ENCODE measurements at regions not wholly inside any gene's neighbourhood (a gene's known extent, or its start where the extent isn't known, plus 50 kb on each side); places are given as distances from the start of the nearest gene placed in this dataset.

GRCh38 chr3:103337179-103337845 lies 902.5 kb downstream of the ZPLD1 start:
- H3K27me3 ChIP-seq, result no peaks in the 10 kb centered on the region
- DNase-seq (ENCODE audit: extremely low spot score in 2 of 2), result no peak
- intact Hi-C loops (cut with DNase I), result no loop called here
- no peak overlapping the region for H3K27ac ChIP-seq
- H3K9me3 ChIP-seq, result no peaks in the 10 kb centered on the region
- no peaks in the 10 kb centered on the region for H3K4me1 ChIP-seq
- H3K4me3 ChIP-seq, result no peak overlapping the region
- TF ChIP-seq POLR2A (IDR thresholded peaks at IDR 0.05) (no peak), POLR2AphosphoS5 (IDR thresholded peaks at IDR 0.05; ENCODE audit: insufficient read depth in 1 of 2, low read depth in 1 of 2) (no peak), CTCF (IDR thresholded peaks at IDR 0.05) (no peak)
- no peaks in the 10 kb centered on the region for H3K36me3 ChIP-seq

- Histone ChIP-seq H3K36me3 (no peaks in the 10 kb centered on the region), H3K4me3 (no peak overlapping the region), H3K27ac (no peak overlapping the region), H3K27me3 (no peaks in the 10 kb centered on the region), H3K4me1 (no peaks in the 10 kb centered on the region), H3K9me3 (no peaks in the 10 kb centered on the region)
- intact Hi-C loops (cut with DNase I), result no loop called here
- TF ChIP-seq POLR2AphosphoS5 (IDR thresholded peaks at IDR 0.05; ENCODE audit: insufficient read depth in 1 of 2, low read depth in 1 of 2) (no peak), CTCF (IDR thresholded peaks at IDR 0.05) (no peak), POLR2A (IDR thresholded peaks at IDR 0.05) (no peak)
- no peak for DNase-seq (ENCODE audit: extremely low spot score in 2 of 2)
Measured at GRCh38 chr3:103341078-103341606, 906.3 kb downstream of the ZPLD1 start.

- TF ChIP-seq CTCF (IDR thresholded peaks at IDR 0.05), result no peak
- no peak for TF ChIP-seq POLR2A (IDR thresholded peaks at IDR 0.05)
- no peaks in the 10 kb centered on the region for H3K36me3 ChIP-seq
Measured at GRCh38 chr3:103342205-103342731, 907.5 kb downstream of the ZPLD1 start.

GRCh38 chr3:103349760-103350159 lies 914.9 kb downstream of the ZPLD1 start:
- DNase-seq (ENCODE audit: extremely low spot score in 2 of 2), result no peak
- no peaks in the 10 kb centered on the region for H3K9me3 ChIP-seq
- no peak overlapping the region for H3K4me3 ChIP-seq

More at GRCh38 chr3:103342205-103342731, 907.5 kb downstream of the ZPLD1 start:
- DNase-seq (ENCODE audit: extremely low spot score in 2 of 2), result no peak
- intact Hi-C loops (cut with DNase I), result no loop called here
- H3K27ac ChIP-seq, result no peak overlapping the region
- no peaks in the 10 kb centered on the region for H3K9me3 ChIP-seq
- H3K4me3 ChIP-seq, result no peak overlapping the region
- H3K27me3 ChIP-seq, result no peaks in the 10 kb centered on the region
- H3K4me1 ChIP-seq, result no peaks in the 10 kb centered on the region

More at GRCh38 chr3:103349760-103350159, 914.9 kb downstream of the ZPLD1 start:
- intact Hi-C loops (cut with DNase I), result no loop called here
- Histone ChIP-seq H3K27me3 (no peaks in the 10 kb centered on the region), H3K27ac (no peak overlapping the region), H3K36me3 (no peaks in the 10 kb centered on the region), H3K4me1 (no peaks in the 10 kb centered on the region)
- no peak for TF ChIP-seq POLR2A (IDR thresholded peaks at IDR 0.05)
- no peak for TF ChIP-seq CTCF (IDR thresholded peaks at IDR 0.05)
- TF ChIP-seq POLR2AphosphoS5 (IDR thresholded peaks at IDR 0.05; ENCODE audit: insufficient read depth in 1 of 2, low read depth in 1 of 2), result no peak
